ENCODE measurements at regions not wholly inside any gene's neighbourhood (a gene's known extent, or its start where the extent isn't known, plus 50 kb on each side); places are given as distances from the start of the nearest gene placed in this dataset.

GRCh38 chr16:59988591-59988990, 1254.5 kb upstream of the GOT2 start:
- WGBS, 2 donors, result 53 to 56% methylated on average over 1 of the region's 1 CpG
- intact Hi-C loops (cut with DNase I; ENCODE audit: low total_unique reads), result no loop called here

DNA sequence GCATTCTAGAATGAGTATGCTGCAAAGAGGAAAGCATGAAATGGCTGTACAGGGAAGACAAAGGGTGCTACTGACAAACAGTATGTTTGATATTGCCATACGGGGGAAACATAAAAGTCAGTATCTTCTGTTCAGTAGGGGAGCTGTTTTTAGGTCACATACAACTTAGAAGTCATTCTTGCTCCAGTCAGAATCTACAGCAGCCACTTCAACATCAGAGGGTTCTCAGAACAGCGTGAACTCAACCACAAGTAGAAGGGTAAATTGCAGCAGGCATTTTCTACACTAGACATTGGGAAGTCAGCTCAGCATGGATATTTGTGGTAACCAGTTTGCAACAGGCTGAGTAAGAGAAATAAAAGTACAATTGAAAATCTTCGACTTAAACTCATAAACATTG, 1241.8 kb upstream of the GOT2 start:
- no peak overlapping the region for H3K4me3 ChIP-seq (ENCODE audit: low read depth, poor library complexity, severe bottlenecking)
- no peak for DNase-seq (ENCODE audit: low spot score in 2 of 2)
- no peak for TF ChIP-seq POLR2A (IDR thresholded peaks at IDR 0.05)
- TF ChIP-seq, protein P1, sequence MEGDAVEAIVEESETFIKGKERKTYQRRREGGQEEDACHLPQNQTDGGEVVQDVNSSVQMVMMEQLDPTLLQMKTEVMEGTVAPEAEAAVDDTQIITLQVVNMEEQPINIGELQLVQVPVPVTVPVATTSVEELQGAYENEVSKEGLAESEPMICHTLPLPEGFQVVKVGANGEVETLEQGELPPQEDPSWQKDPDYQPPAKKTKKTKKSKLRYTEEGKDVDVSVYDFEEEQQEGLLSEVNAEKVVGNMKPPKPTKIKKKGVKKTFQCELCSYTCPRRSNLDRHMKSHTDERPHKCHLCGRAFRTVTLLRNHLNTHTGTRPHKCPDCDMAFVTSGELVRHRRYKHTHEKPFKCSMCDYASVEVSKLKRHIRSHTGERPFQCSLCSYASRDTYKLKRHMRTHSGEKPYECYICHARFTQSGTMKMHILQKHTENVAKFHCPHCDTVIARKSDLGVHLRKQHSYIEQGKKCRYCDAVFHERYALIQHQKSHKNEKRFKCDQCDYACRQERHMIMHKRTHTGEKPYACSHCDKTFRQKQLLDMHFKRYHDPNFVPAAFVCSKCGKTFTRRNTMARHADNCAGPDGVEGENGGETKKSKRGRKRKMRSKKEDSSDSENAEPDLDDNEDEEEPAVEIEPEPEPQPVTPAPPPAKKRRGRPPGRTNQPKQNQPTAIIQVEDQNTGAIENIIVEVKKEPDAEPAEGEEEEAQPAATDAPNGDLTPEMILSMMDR (IDR thresholded peaks at IDR 0.05), result no peak
- intact Hi-C loops (cut with DNase I; ENCODE audit: low total_unique reads), result no loop called here
- 73 to 84% methylated on average over 3 of the region's 3 CpGs for WGBS, 2 donors

More at GRCh38 chr16:59988591-59988990, 1254.5 kb upstream of the GOT2 start:
- no peak overlapping the region for H3K4me3 ChIP-seq (ENCODE audit: low read depth, poor library complexity, severe bottlenecking)
- TF ChIP-seq POLR2A (IDR thresholded peaks at IDR 0.05), result no peak
- TF ChIP-seq, protein P1 (IDR thresholded peaks at IDR 0.05), result no peak
- DNase-seq (ENCODE audit: low spot score in 2 of 2), result no peak

GRCh38 chr16:59973966-59974365, 1239.8 kb upstream of the GOT2 start:
- TF ChIP-seq, protein P1 (IDR thresholded peaks at IDR 0.05), result no peak
- no peak for TF ChIP-seq POLR2A (IDR thresholded peaks at IDR 0.05)
- DNase-seq (ENCODE audit: low spot score in 2 of 2), result no peak
- intact Hi-C loops (cut with DNase I; ENCODE audit: low total_unique reads), result no loop called here
- 85 to 87% methylated on average over 3 of the region's 3 CpGs for WGBS, 2 donors
- no peak overlapping the region for H3K4me3 ChIP-seq (ENCODE audit: low read depth, poor library complexity, severe bottlenecking)

DNA sequence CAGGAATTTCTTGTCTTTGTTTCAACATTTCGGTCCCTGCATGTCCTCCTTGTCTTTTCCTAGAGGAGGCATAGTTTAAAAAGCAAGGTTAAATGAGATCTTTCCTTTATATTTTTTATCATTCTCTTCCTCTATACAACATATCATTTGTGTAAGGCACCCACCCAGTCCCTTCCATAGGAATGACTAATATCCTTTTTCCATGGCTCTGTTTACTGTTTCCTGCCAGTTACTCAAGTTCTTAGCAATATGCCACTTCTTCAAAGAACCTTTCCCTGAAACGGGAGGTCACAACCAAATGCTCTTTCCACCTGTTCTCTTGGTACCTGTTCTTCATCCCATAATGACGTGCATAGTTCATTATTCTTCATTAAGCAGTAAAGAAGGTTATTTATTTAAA, 1237.1 kb upstream of the GOT2 start:
- intact Hi-C loops (cut with DNase I; ENCODE audit: low total_unique reads), result no loop called here
- TF ChIP-seq, protein P1 (IDR thresholded peaks at IDR 0.05), result no peak
- TF ChIP-seq POLR2A (IDR thresholded peaks at IDR 0.05), result no peak
- DNase-seq (ENCODE audit: low spot score in 2 of 2), result no peak
- H3K4me3 ChIP-seq (ENCODE audit: low read depth, poor library complexity, severe bottlenecking), result no peak overlapping the region
- 66 to 76% methylated on average over 3 of the region's 3 CpGs for WGBS, 2 donors

DNA sequence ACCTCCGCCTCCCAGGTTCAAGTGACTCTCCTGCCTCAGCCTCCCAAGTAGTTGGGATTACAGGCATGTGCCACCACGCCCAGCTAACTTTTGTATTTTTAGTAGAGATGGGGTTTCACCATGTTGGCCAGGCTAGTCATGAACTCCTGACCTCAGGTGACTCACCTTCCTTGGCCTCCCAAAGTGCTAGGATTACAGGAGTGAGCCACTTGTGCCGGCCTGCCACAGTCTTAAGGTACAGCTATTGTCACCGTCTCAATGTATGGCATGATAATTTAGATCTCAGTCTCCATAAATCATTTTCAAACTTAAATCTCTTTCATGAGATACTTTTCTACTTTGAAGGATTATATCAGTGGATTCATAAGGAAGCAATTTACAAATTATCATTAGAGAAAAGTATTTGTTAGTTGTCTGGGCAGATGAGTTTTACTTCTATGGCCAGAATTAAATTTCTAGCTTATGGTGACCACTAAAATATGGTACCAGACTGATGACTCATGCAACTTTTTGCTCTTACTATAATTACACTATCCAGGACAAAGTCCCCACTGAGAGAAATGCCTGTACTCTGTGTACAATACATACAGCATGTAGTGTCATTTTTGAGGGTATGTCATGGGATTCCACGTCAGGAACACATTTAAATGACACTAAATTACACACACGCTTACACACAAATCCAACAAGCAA, 1230.3 kb upstream of the GOT2 start:
- intact Hi-C loops (cut with DNase I; ENCODE audit: low total_unique reads), result no loop called here
- no peak overlapping the region for H3K4me3 ChIP-seq (ENCODE audit: low read depth, poor library complexity, severe bottlenecking)
- 80 to 83% methylated on average over 6 of the region's 6 CpGs for WGBS, 2 donors
- no peak for DNase-seq (ENCODE audit: low spot score in 2 of 2)
- no peak for TF ChIP-seq POLR2A (IDR thresholded peaks at IDR 0.05)
- TF ChIP-seq, protein P1 (IDR thresholded peaks at IDR 0.05), result no peak

- H3K4me3 ChIP-seq (ENCODE audit: low read depth, poor library complexity, severe bottlenecking), result no peak overlapping the region
- no peak for TF ChIP-seq POLR2A (IDR thresholded peaks at IDR 0.05)
- TF ChIP-seq, protein P1 (IDR thresholded peaks at IDR 0.05), result no peak
- WGBS, 2 donors, result 84 to 87% methylated on average over 3 of the region's 3 CpGs
- intact Hi-C loops (cut with DNase I; ENCODE audit: low total_unique reads), result no loop called here
- no peak for DNase-seq (ENCODE audit: low spot score in 2 of 2)
Measured at GRCh38 chr16:59959311-59959710, 1225.2 kb upstream of the GOT2 start.

All from lower leg skin (tissue), 4 donors.